Lower leg skin (tissue), 3 donors: ENCODE measurements at regions not wholly inside any gene's neighbourhood (a gene's known extent, or its start where the extent isn't known, plus 50 kb on each side); places are given as distances from the start of the nearest gene placed in this dataset.

Experiments used
- CTCF ChIP-seq, 3 donors: fragments of 450-650 bp; IDR thresholded peaks; one replicate each; pipeline ENCODE4 v1.5.1; 2016; ENCODE audit warnings: antibody characterized with exemption in 3 of 3, mild to moderate bottlenecking in 3 of 3, moderate library complexity in 2 of 3
- POLR2A ChIP-seq, 2 donors: fragments of 450-650 bp; IDR thresholded peaks; one replicate each; pipeline ENCODE4 v1.6.1; 2016 to 2017; ENCODE audit warnings: antibody characterized with exemption in 2 of 2, mild to moderate bottlenecking in 1 of 2, moderate library complexity in 1 of 2

- no peak for TF ChIP-seq POLR2A (IDR thresholded peaks at IDR 0.05)
- TF ChIP-seq CTCF (IDR thresholded peaks at IDR 0.05): no peak
Observed at GRCh38 chrX:968148-968965, 244.1 kb downstream of the CRLF2 start.
